A673 (cell line): ENCODE measurements at regions not wholly inside any gene's neighbourhood (a gene's known extent, or its start where the extent isn't known, plus 50 kb on each side); places are given as distances from the start of the nearest gene placed in this dataset.
"Not testable (repeated sequence)": the region's sequence is repeated elsewhere in the genome, so short reads cannot be mapped to it uniquely, and the experiment has no call there.

ENCODE experiments used
- BruUV-seq: library from RNA; stranded (reverse); fragments of 400-500 nt; replicated peaks from 2 replicates; lab custom pipeline; 2021; lab: Mats Ljungman, UMichigan
- CTCF ChIA-PET: fragments of 300-600 bp; sonication (Branson Sonifier 250); formaldehyde crosslinking; loops from one replicate; lab custom pipeline; 2022; ENCODE audit warnings: antibody characterized with exemption; lab: Charles Lee
- POLR2A ChIA-PET: fragments of 300-600 bp; sonication (Branson Sonifier 250); formaldehyde crosslinking; loops from one replicate; lab custom pipeline; 2022; ENCODE audit warnings: antibody characterized with exemption; ENCODE audit not compliant: low non-redundant PET; lab: Charles Lee
- DNase-seq: peaks from one replicate; pipeline ENCODE4 v3.0.0-alpha.2; 2015; ENCODE audit warnings: low spot score
- H3K27ac ChIP-seq: fragments of 200-600 bp; sonication (generic); 2 replicates; pipeline ENCODE4 v1.5.1; 2016; ENCODE audit warnings: mixed run types, low read depth, mild to moderate bottlenecking, mixed read lengths, antibody characterized with exemption, low read length; ENCODE audit not compliant: poor library complexity, severe bottlenecking
- H3K27me3 ChIP-seq: fragments of 200-600 bp; sonication (generic); replicated peaks from 2 replicates; pipeline ENCODE4 v1.6.1; 2017; ENCODE audit warnings: mixed run types, low read depth, mild to moderate bottlenecking, mixed read lengths, antibody characterized with exemption, low read length; ENCODE audit not compliant: insufficient read depth, poor library complexity
- H3K36me3 ChIP-seq: fragments of 200-600 bp; sonication (generic); 2 replicates; pipeline ENCODE4 v1.6.1; 2016; ENCODE audit warnings: mixed run types, mild to moderate bottlenecking, mixed read lengths, antibody characterized with exemption, low read length; ENCODE audit not compliant: insufficient read depth, poor library complexity, severe bottlenecking
- H3K4me1 ChIP-seq: fragments of 200-600 bp; sonication (generic); 2 replicates; pipeline ENCODE4 v1.6.1; 2017; ENCODE audit warnings: mixed run types, mild to moderate bottlenecking, mixed read lengths, antibody characterized with exemption, low read length; ENCODE audit not compliant: insufficient read depth, poor library complexity, severe bottlenecking
- H3K4me3 ChIP-seq: fragments of 200-600 bp; sonication (generic); 2 replicates; pipeline ENCODE4 v1.5.1; 2016; ENCODE audit warnings: low read depth, mixed run types, mild to moderate bottlenecking, mixed read lengths, low read length; ENCODE audit not compliant: poor library complexity, severe bottlenecking
- H3K9me3 ChIP-seq: fragments of 200-600 bp; sonication (generic); 2 replicates; pipeline ENCODE4 v1.6.1; 2016; ENCODE audit warnings: mixed run types, low read depth, mild to moderate bottlenecking, mixed read lengths, antibody characterized with exemption, low read length; ENCODE audit not compliant: poor library complexity, severe bottlenecking
- CTCF ChIP-seq: fragments of 300-800, 200-600 bp; sonication (generic); conservative IDR thresholded peaks from 2 replicates; pipeline ENCODE4 v1.5.1; 2017; ENCODE audit warnings: low read depth, mild to moderate bottlenecking, antibody characterized with exemption, low read length, moderate library complexity, mixed read lengths
- EZH2 ChIP-seq: fragments of 200-600 bp; sonication (generic); IDR thresholded peaks from 2 replicates; pipeline ENCODE4 v1.6.1; 2017; ENCODE audit warnings: borderline replicate concordance, low read depth, mild to moderate bottlenecking, mixed read lengths, antibody characterized with exemption, low read length; ENCODE audit not compliant: poor library complexity, severe bottlenecking
- intact Hi-C: fragments of 100-400 bp; cut with micrococcal nuclease; formaldehyde crosslinking; loops from one replicate; pipeline ENCODE4 v1.10.0; 2022; ENCODE audit not compliant: unreplicated experiment

- intact Hi-C loops, result no loop called here
- ChIA-PET CTCF (no interaction called here), POLR2A (no interaction called here)
- Histone ChIP-seq H3K27me3 (no peaks in the 10 kb centered on the region), H3K4me1 (no peaks in the 10 kb centered on the region), H3K4me3 (no peak overlapping the region), H3K36me3 (no peaks in the 10 kb centered on the region), H3K9me3 (no peaks in the 10 kb centered on the region), H3K27ac (no peak overlapping the region)
- no peak for TF ChIP-seq EZH2
- no peak for TF ChIP-seq CTCF
- no peak for DNase-seq
- no TSS peak for BruUV-seq
These were observed 81.8 kb upstream of the SLC24A3 start for GRCh38 chr20:19130613-19130984.

DNA sequence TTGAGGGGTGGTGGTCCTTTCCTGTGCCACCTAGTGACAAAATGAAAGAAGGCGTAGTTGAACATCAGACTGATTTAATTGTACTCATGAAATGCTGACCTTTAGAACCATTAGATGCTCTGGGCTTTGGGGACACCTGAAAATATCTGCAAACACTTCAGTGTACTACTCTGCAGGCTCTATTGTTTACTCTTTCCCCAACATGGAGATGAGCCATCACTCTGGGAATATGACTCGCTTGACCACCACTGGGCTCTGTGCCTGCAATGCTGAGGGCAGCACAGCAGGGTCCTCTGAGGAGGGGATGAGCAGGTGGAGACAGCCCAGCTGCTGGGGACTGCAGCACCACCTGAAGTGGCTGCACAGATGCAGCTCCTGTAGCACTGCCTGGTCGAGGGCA, 74.8 kb upstream of the SLC24A3 start:
- BruUV-seq, result no TSS peak
- H3K36me3 ChIP-seq, result no peaks in the 10 kb centered on the region
- no peak overlapping the region for H3K4me3 ChIP-seq
- ChIA-PET CTCF (no interaction called here), POLR2A (no interaction called here)
- no peak for DNase-seq
- H3K4me1 ChIP-seq, result no peaks in the 10 kb centered on the region
- no peak overlapping the region for H3K27ac ChIP-seq
- TF ChIP-seq CTCF (no peak), EZH2 (no peak)
- intact Hi-C loops, result no loop called here
- H3K27me3 ChIP-seq, result no peaks in the 10 kb centered on the region
- H3K9me3 ChIP-seq, result no peaks in the 10 kb centered on the region

- ChIA-PET CTCF (no interaction called here), POLR2A (no interaction called here)
- H3K36me3 ChIP-seq, result no peaks in the 10 kb centered on the region
- H3K9me3 ChIP-seq, result no peaks in the 10 kb centered on the region
- no peak overlapping the region for H3K27ac ChIP-seq
- intact Hi-C loops, result no loop called here
- DNase-seq, result no peak
- no peak overlapping the region for H3K4me3 ChIP-seq
- H3K4me1 ChIP-seq, result no peaks in the 10 kb centered on the region
- H3K27me3 ChIP-seq, result no peaks in the 10 kb centered on the region
- no TSS peak for BruUV-seq
- no peak for TF ChIP-seq EZH2
- no peak for TF ChIP-seq CTCF
These were observed 73.7 kb upstream of the SLC24A3 start for GRCh38 chr20:19138758-19139157.

GRCh38 chr20:19139584-19139983, 72.9 kb upstream of the SLC24A3 start:
- intact Hi-C loops, H3K27ac ChIP-seq, H3K36me3 ChIP-seq, H3K27me3 ChIP-seq, DNase-seq, POLR2A ChIA-PET, H3K9me3 ChIP-seq, H3K4me1 ChIP-seq, BruUV-seq, CTCF ChIA-PET, H3K4me3 ChIP-seq: not testable (repeated sequence)
